ENCODE measurements at regions not wholly inside any gene's neighbourhood (a gene's known extent, or its start where the extent isn't known, plus 50 kb on each side); places are given as distances from the start of the nearest gene placed in this dataset.

DNA sequence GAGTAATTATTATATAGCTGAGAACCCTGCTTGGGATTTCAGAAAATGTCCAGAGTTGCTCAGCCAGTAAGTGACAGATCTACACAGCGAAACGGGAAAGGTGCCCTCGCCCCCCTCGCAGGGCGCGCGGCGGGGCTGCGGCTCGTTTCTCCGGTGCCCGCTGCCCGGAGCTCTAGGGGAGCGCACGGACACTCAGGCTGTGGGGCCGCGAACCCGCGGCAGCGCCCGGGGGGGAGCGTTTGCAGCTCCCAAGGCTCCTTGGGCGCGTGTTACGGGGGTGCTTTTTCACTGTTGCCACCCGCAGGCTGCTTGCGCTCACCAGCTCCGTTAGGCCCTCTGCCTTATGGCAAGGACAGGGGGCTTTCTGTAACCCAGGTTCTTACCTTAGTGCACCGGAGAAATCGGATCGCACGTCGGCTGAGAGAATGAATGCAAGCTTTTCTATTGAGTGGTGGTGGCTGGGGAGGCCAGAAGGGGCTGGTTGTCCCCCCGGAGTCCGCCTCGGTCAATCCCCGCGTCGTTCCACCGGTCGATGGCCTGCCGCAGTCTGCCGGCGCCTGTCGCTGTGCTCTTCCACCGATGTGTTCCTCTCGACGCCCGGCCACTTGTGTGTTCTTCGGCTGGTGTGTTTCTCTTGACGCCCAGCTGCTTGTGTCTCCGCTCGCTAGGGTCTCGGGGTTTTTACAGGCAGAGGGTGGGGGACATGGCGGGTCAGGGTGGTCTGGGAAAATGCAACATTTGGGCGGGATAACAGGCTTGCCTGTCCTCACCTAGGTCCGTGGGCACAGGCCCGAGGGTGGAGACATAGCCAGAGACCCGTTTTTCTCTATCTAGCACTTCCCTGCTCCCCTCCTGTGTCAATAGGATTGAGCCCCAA lies 758.8 kb upstream of the DDX18 start:
- ChIA-PET CTCF (no interaction called here), POLR2A (no interaction called here)
- no peak for TF ChIP-seq L3MBTL2 (conservative IDR thresholded peaks at IDR 0.05)
- no peak for TF ChIP-seq PKNOX1 (IDR thresholded peaks at IDR 0.05)
- TF ChIP-seq ELF4 (IDR thresholded peaks at IDR 0.05) = no peak
- TF ChIP-seq FOXK2 (IDR thresholded peaks at IDR 0.05) = no peak
- no peak for TF ChIP-seq NFRKB (IDR thresholded peaks at IDR 0.05)
- no peak for TF ChIP-seq FOXA1 (IDR thresholded peaks at IDR 0.05)
- TF ChIP-seq LEF1 (IDR thresholded peaks at IDR 0.05; ENCODE audit: borderline replicate concordance) = no peak
- TF ChIP-seq BHLHE40 (IDR thresholded peaks at IDR 0.05; ENCODE audit: borderline replicate concordance) = no peak
- no peak for TF ChIP-seq ARNT (IDR thresholded peaks at IDR 0.05)
- TF ChIP-seq HDGF (IDR thresholded peaks at IDR 0.05; ENCODE audit: borderline replicate concordance) = no peak
- no peak for TF ChIP-seq SP1 (IDR thresholded peaks at IDR 0.05)
- no peak for TF ChIP-seq ZNF384 (IDR thresholded peaks at IDR 0.05)
- TF ChIP-seq SUZ12 (IDR thresholded peaks at IDR 0.05) = no peak
- no peak for DNase-seq (ENCODE audit: extremely low spot score)

DNA sequence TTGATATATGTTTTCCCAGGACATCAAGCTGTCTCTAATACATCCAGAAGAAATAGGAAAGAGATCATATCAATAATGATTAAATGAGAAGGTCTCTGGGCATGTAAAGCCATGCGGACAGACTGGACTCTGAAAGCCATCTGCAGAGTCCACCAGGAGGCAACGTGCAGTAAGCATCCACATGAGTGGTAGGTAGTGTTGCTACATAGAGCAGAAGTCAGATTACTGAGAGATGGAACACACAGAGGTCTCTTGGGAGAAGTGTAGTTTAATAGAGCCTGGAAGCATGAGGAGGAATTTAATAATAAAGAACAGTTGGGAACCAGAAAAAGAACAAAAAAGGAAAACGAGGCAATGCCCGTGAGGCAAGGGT lies 758.1 kb upstream of the DDX18 start:
- DNase-seq (ENCODE audit: extremely low spot score) = no peak
- ChIA-PET CTCF (no interaction called here), POLR2A (no interaction called here)
- TF ChIP-seq ELF4 (IDR thresholded peaks at IDR 0.05) (no peak), L3MBTL2 (conservative IDR thresholded peaks at IDR 0.05) (no peak), SP1 (IDR thresholded peaks at IDR 0.05) (no peak)

GRCh38 chr2:117057016-117057415 lies 757.5 kb upstream of the DDX18 start:
- TF ChIP-seq FOXM1 (IDR thresholded peaks at IDR 0.05; ENCODE audit: borderline replicate concordance) (no peak), PKNOX1 (IDR thresholded peaks at IDR 0.05) (no peak), HDGF (IDR thresholded peaks at IDR 0.05; ENCODE audit: borderline replicate concordance) (no peak), SP1 (IDR thresholded peaks at IDR 0.05) (no peak), CTBP1 (IDR thresholded peaks at IDR 0.05; ENCODE audit: borderline replicate concordance) (no peak), LEF1 (IDR thresholded peaks at IDR 0.05; ENCODE audit: borderline replicate concordance) (no peak), FOXA1 (IDR thresholded peaks at IDR 0.05) (no peak), TARDBP (IDR thresholded peaks at IDR 0.05) (no peak), NFRKB (IDR thresholded peaks at IDR 0.05) (no peak), BHLHE40 (IDR thresholded peaks at IDR 0.05; ENCODE audit: borderline replicate concordance) (no peak), L3MBTL2 (conservative IDR thresholded peaks at IDR 0.05) (no peak), ARNT (IDR thresholded peaks at IDR 0.05) (no peak), ZNF384 (IDR thresholded peaks at IDR 0.05) (no peak), SUZ12 (IDR thresholded peaks at IDR 0.05) (no peak), ELF4 (IDR thresholded peaks at IDR 0.05) (no peak)
- POLR2A ChIA-PET = no interaction called here
- no peak for DNase-seq (ENCODE audit: extremely low spot score)
- CTCF ChIA-PET = no interaction called here

- ChIA-PET POLR2A (no interaction called here), CTCF (no interaction called here)
- no peak for TF ChIP-seq BHLHE40 (IDR thresholded peaks at IDR 0.05; ENCODE audit: borderline replicate concordance)
- TF ChIP-seq ARNT (IDR thresholded peaks at IDR 0.05) = no peak
- TF ChIP-seq PKNOX1 (IDR thresholded peaks at IDR 0.05) = no peak
- no peak for TF ChIP-seq FOXM1 (IDR thresholded peaks at IDR 0.05; ENCODE audit: borderline replicate concordance)
- no peak for TF ChIP-seq L3MBTL2 (conservative IDR thresholded peaks at IDR 0.05)
- no peak for TF ChIP-seq SUZ12 (IDR thresholded peaks at IDR 0.05)
- TF ChIP-seq TARDBP (IDR thresholded peaks at IDR 0.05) = no peak
- no peak for TF ChIP-seq FOXA1 (IDR thresholded peaks at IDR 0.05)
- TF ChIP-seq NFRKB (IDR thresholded peaks at IDR 0.05) = no peak
- TF ChIP-seq LEF1 (IDR thresholded peaks at IDR 0.05; ENCODE audit: borderline replicate concordance) = no peak
- no peak for TF ChIP-seq ZNF384 (IDR thresholded peaks at IDR 0.05)
- no peak for TF ChIP-seq FOXK2 (IDR thresholded peaks at IDR 0.05)
- TF ChIP-seq CTBP1 (IDR thresholded peaks at IDR 0.05; ENCODE audit: borderline replicate concordance) = no peak
- no peak for TF ChIP-seq SP1 (IDR thresholded peaks at IDR 0.05)
- TF ChIP-seq HDGF (IDR thresholded peaks at IDR 0.05; ENCODE audit: borderline replicate concordance) = no peak
- TF ChIP-seq ELF4 (IDR thresholded peaks at IDR 0.05) = no peak
- DNase-seq (ENCODE audit: extremely low spot score) = no peak
These were observed 756.1 kb upstream of the DDX18 start for GRCh38 chr2:117058366-117058765.

DNA sequence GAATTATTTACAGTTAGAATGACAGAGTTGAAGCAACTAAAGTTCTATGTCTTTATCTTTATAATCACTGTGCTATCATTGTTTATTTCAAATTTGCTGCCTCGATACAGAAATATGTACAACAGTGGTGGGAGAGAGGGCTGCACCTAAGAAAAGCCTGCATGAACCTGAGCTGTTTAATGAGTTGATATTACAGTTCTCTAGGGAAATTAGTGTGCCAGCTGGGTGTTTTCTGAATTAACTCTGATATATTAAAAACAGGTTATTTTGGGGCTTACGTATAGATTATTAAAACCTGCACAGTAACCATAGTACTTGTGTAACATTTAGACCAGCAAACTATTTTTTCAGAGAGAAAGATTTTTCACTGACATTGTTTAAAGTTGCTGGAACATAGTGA lies 750.5 kb upstream of the DDX18 start:
- CTCF ChIA-PET = no interaction called here
- TF ChIP-seq FOXA1 (IDR thresholded peaks at IDR 0.05) = no peak
- TF ChIP-seq ARNT (IDR thresholded peaks at IDR 0.05) = no peak
- TF ChIP-seq BHLHE40 (IDR thresholded peaks at IDR 0.05; ENCODE audit: borderline replicate concordance) = no peak
- TF ChIP-seq ELF4 (IDR thresholded peaks at IDR 0.05) = no peak
- TF ChIP-seq TARDBP (IDR thresholded peaks at IDR 0.05) = no peak
- no peak for TF ChIP-seq SUZ12 (IDR thresholded peaks at IDR 0.05)
- TF ChIP-seq ZNF384 (IDR thresholded peaks at IDR 0.05) = no peak
- no peak for TF ChIP-seq PKNOX1 (IDR thresholded peaks at IDR 0.05)
- POLR2A ChIA-PET = no interaction called here
- DNase-seq (ENCODE audit: extremely low spot score) = no peak

- CTCF ChIA-PET = no interaction called here
- POLR2A ChIA-PET = no interaction called here
- DNase-seq (ENCODE audit: extremely low spot score) = no peak
- TF ChIP-seq ELF4 (IDR thresholded peaks at IDR 0.05) = no peak
- no peak for TF ChIP-seq ARNT (IDR thresholded peaks at IDR 0.05)
- no peak for TF ChIP-seq FOXK2 (IDR thresholded peaks at IDR 0.05)
- TF ChIP-seq BHLHE40 (IDR thresholded peaks at IDR 0.05; ENCODE audit: borderline replicate concordance) = no peak
- no peak for TF ChIP-seq HDGF (IDR thresholded peaks at IDR 0.05; ENCODE audit: borderline replicate concordance)
- TF ChIP-seq LEF1 (IDR thresholded peaks at IDR 0.05; ENCODE audit: borderline replicate concordance) = no peak
- TF ChIP-seq ZNF384 (IDR thresholded peaks at IDR 0.05) = no peak
- no peak for TF ChIP-seq CTBP1 (IDR thresholded peaks at IDR 0.05; ENCODE audit: borderline replicate concordance)
- TF ChIP-seq SP1 (IDR thresholded peaks at IDR 0.05) = no peak
- TF ChIP-seq PKNOX1 (IDR thresholded peaks at IDR 0.05) = no peak
- no peak for TF ChIP-seq TARDBP (IDR thresholded peaks at IDR 0.05)
These were observed 748.6 kb upstream of the DDX18 start for GRCh38 chr2:117065912-117066311.

All from HEK293T (cell line).